SU-DHL-6 (cell line): ENCODE measurements at regions not wholly inside any gene's neighbourhood (a gene's known extent, or its start where the extent isn't known, plus 50 kb on each side); places are given as distances from the start of the nearest gene placed in this dataset.

Source experiments
- H2AFZ ChIP-seq: fragments of 200-600 bp; sonication (generic); 2 replicates; pipeline ENCODE4 v1.6.1; 2014; ENCODE audit warnings: low read depth, mild to moderate bottlenecking, moderate library complexity, mixed read lengths, antibody characterized with exemption, low read length; ENCODE audit not compliant: severe bottlenecking
- H3F3A ChIP-seq: fragments of 200-600 bp; shearing (Covaris generic); 2 replicates; pipeline ENCODE4 v1.6.0; 2016; ENCODE audit warnings: antibody characterized with exemption, mild to moderate bottlenecking; ENCODE audit not compliant: insufficient read depth
- H3K27ac ChIP-seq: fragments of 200-600 bp; sonication (generic); 2 replicates; pipeline ENCODE4 v1.5.1; 2016; ENCODE audit warnings: low read depth, mild to moderate bottlenecking, low read length, moderate library complexity, mixed read lengths
- H3K27me3 ChIP-seq: fragments of 200-600 bp; sonication (generic), shearing (Covaris generic); 2 replicates; pipeline ENCODE4 v1.6.0; 2014; ENCODE audit warnings: mild to moderate bottlenecking, low read length
- H3K36me3 ChIP-seq: fragments of 200-600 bp; sonication (generic); 2 replicates; pipeline ENCODE4 v1.6.1; 2014; ENCODE audit warnings: mild to moderate bottlenecking, low read length, mixed read lengths
- H3K4me2 ChIP-seq: fragments of 300-600, 200-600 bp; shearing (Covaris generic), sonication (generic); 2 replicates; pipeline ENCODE4 v1.6.0; 2014; ENCODE audit warnings: low read length, low read depth, mild to moderate bottlenecking; ENCODE audit not compliant: poor library complexity, severe bottlenecking
- H3K4me3 ChIP-seq: fragments of 200-600 bp; sonication (generic); 2 replicates; pipeline ENCODE4 v1.5.1; 2014; ENCODE audit warnings: antibody characterized with exemption, low read length, mild to moderate bottlenecking, mixed read lengths; ENCODE audit not compliant: insufficient read depth, poor library complexity, severe bottlenecking
- H3K79me2 ChIP-seq: fragments of 200-600 bp; sonication (generic); 2 replicates; pipeline ENCODE4 v1.6.1; 2014; ENCODE audit warnings: mild to moderate bottlenecking, low read length, moderate library complexity; ENCODE audit not compliant: insufficient read depth
- H3K9ac ChIP-seq: fragments of 200-600 bp; sonication (generic); 2 replicates; pipeline ENCODE4 v1.7.0; 2014; ENCODE audit warnings: mild to moderate bottlenecking, low read length
- H3K9me2 ChIP-seq: fragments of 200-600 bp; sonication (generic); replicated peaks from 2 replicates; pipeline ENCODE4 v1.6.1; 2014; ENCODE audit warnings: low read length; ENCODE audit not compliant: insufficient read depth
- H3K9me3 ChIP-seq: fragments of 200-600 bp; sonication (generic); 2 replicates; pipeline ENCODE4 v1.6.1; 2014; ENCODE audit warnings: low read length, mixed read lengths; ENCODE audit not compliant: insufficient read depth
- H4K20me1 ChIP-seq: fragments of 200-600 bp; sonication (generic); 2 replicates; pipeline ENCODE4 v1.6.1; 2014; ENCODE audit warnings: low read depth, mild to moderate bottlenecking, antibody characterized with exemption, low read length, moderate library complexity, mixed read lengths
- CTCF ChIP-seq: fragments of 200-600 bp; sonication (generic); IDR thresholded peaks from one replicate; pipeline ENCODE4 v1.5.1; 2017; ENCODE audit warnings: antibody characterized with exemption, mild to moderate bottlenecking, low read length, moderate library complexity; ENCODE audit not compliant: insufficient read depth, poor library complexity, severe bottlenecking
- EZH2phosphoT487 ChIP-seq: fragments of 200-600 bp; sonication (generic), shearing (Covaris generic); conservative IDR thresholded peaks from 2 replicates; pipeline ENCODE4 v1.6.1; 2018; ENCODE audit warnings: mild to moderate bottlenecking, antibody characterized with exemption, low read length, moderate library complexity, mixed read lengths

DNA sequence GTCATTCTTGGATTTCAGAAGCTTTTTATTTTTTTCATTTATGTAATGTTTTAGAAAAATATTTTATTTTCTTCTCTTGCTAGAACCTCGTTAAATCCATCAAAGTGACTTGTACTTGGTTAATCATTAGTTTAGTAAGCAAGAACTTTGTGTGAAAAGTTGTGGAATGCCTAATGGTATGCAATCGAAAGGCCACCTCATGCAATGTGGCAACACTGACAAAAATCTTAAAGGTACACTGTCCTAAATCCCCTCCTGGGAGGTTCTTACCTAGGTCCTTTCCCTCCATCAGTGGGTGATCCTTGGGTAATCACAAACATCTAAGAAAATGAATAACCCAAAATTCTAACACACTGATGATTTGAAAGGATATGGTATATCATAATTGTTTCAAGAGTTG is 304.2 kb downstream of the DNAH5 start:
- Histone ChIP-seq H3K9ac (no peak overlapping the region), H3K9me3 (no peaks in the 10 kb centered on the region), H3K79me2 (no peaks in the 10 kb centered on the region), H3K4me2 (no peak overlapping the region), H4K20me1 (no peaks in the 10 kb centered on the region), H2AFZ (no peak overlapping the region), H3K36me3 (no peaks in the 10 kb centered on the region), H3K27ac (no peak overlapping the region), H3K9me2 (no peaks in the 10 kb centered on the region), H3F3A (no peaks in the 10 kb centered on the region), H3K4me3 (no peak overlapping the region), H3K27me3 (no peaks in the 10 kb centered on the region)
- TF ChIP-seq EZH2phosphoT487: no peak

DNA sequence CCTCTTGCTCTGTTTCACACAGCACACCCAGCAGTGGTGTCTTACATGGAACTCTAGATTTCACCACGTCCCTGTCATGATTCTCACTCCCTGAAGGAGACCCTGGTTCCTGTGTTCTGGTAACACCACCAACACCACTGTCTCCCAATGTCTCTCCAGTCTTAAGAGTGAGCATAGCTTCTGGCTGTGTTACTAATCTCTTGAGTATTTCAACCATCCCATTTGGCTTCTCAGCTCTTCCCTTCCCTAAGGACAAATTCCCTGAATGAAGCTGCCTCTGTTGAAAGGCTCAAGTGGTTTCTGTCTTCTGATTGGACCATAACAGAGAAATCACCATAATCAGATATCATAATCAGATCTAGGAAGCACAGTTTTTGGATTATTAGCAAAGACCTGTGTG is 311.8 kb downstream of the DNAH5 start:
- H3K4me3 ChIP-seq: no peak overlapping the region
- no peak overlapping the region for H2AFZ ChIP-seq

DNA sequence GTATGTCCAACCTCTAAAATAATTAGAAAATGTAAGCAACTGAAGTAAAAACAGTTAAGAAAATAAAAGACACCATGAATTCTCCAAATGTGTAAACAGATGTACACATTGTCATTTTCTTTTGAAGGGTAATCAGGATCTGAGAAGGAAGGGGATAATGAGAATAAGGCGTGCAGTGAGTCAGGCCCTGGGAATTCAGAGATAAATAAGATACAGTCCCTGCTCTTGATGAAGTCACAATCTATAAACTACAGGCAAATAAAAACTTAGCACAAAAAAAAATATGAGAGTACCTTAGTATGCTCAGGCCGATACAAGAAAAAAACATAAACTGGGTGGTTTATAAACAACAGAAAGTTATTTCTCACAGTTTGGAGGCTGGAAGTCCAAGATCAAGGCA is 315.3 kb downstream of the DNAH5 start:
- Histone ChIP-seq H3K9me2 (no peaks in the 10 kb centered on the region), H3K27me3 (no peaks in the 10 kb centered on the region), H3K79me2 (no peaks in the 10 kb centered on the region), H3K4me3 (no peak overlapping the region), H3K9me3 (no peaks in the 10 kb centered on the region), H3K4me2 (no peak overlapping the region), H3K9ac (no peak overlapping the region), H3F3A (no peaks in the 10 kb centered on the region), H2AFZ (no peak overlapping the region), H3K27ac (no peak overlapping the region), H3K36me3 (no peaks in the 10 kb centered on the region), H4K20me1 (no peaks in the 10 kb centered on the region)
- TF ChIP-seq CTCF (no peak), EZH2phosphoT487 (no peak)

More for the DNA sequence above, 311.8 kb downstream of the DNAH5 start:
- no peak overlapping the region for H3K27ac ChIP-seq
- no peaks in the 10 kb centered on the region for H4K20me1 ChIP-seq
- no peak overlapping the region for H3K9ac ChIP-seq
- H3K36me3 ChIP-seq: no peaks in the 10 kb centered on the region
- H3K9me2 ChIP-seq: no peaks in the 10 kb centered on the region
- no peaks in the 10 kb centered on the region for H3K79me2 ChIP-seq
- no peaks in the 10 kb centered on the region for H3K9me3 ChIP-seq
- H3F3A ChIP-seq: no peaks in the 10 kb centered on the region
- TF ChIP-seq EZH2phosphoT487 (no peak), CTCF (no peak)
- no peak overlapping the region for H3K4me2 ChIP-seq
- no peaks in the 10 kb centered on the region for H3K27me3 ChIP-seq

DNA sequence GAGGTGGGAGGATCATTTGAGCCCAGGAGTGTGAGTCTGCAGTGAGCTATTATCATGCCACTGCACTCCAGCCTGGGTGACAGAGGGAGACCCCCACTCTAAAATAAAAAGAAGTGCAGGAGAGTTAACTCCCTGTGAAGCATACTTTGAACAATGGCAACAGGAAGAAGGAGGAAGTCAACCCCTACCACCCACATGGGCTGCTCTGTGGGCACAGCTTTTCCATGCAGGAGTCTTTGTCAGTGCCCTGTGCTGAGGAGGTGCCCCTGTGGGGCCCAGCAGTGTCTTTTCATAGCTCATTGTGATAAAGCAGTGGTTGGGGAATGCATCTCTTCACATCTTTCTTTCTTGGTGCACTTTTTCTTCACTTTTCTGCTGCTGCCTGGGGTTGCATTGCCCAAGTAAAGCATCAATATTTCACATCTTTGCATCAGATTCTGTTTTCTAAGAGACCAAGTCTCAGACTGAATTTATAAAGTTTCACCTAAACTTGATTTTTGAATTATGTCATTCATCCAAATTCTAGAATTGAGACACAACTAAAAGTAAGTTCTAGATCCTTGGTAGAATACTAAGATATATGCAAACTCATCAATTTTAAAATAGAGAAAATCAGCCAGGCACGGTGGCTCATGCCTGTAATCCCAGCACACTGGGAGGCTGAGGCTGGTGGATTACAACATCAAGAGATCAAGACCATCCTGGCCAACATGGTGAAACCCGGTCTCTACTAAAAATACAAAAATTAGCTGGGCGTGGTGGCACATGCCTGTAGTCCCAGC is 316.6 kb downstream of the DNAH5 start:
- no peaks in the 10 kb centered on the region for H3K9me3 ChIP-seq
- no peaks in the 10 kb centered on the region for H3K27me3 ChIP-seq
- H3K79me2 ChIP-seq: no peaks in the 10 kb centered on the region
- H3K4me3 ChIP-seq: no peak overlapping the region
- no peaks in the 10 kb centered on the region for H4K20me1 ChIP-seq
- H3F3A ChIP-seq: no peaks in the 10 kb centered on the region
- H3K9ac ChIP-seq: no peak overlapping the region
- H3K36me3 ChIP-seq: no peaks in the 10 kb centered on the region
- no peak for TF ChIP-seq EZH2phosphoT487
- no peak for TF ChIP-seq CTCF
- H3K9me2 ChIP-seq: no peaks in the 10 kb centered on the region
- H2AFZ ChIP-seq: no peak overlapping the region
- H3K27ac ChIP-seq: no peak overlapping the region
- no peak overlapping the region for H3K4me2 ChIP-seq
